Ecto neural progenitor cell (in vitro differentiated cells): ENCODE measurements at regions not wholly inside any gene's neighbourhood (a gene's known extent, or its start where the extent isn't known, plus 50 kb on each side); places are given as distances from the start of the nearest gene placed in this dataset.
"Not testable (repeated sequence)": the region's sequence is repeated elsewhere in the genome, so short reads cannot be mapped to it uniquely, and the experiment has no call there.

Experiments
- DNase-seq: peaks from one replicate; pipeline ENCODE4 v3.0.0-alpha.2; 2018; ENCODE audit warnings: low spot score

GRCh38 chr22:11053403-11054344 lies 4474.3 kb upstream of the OR11H1 start:
- not testable (repeated sequence) for DNase-seq

- DNase-seq: peak; percentile 41
These were observed 4473.3 kb upstream of the OR11H1 start for GRCh38 chr22:11054681-11055080.

GRCh38 chr22:11055176-11055575 lies 4472.8 kb upstream of the OR11H1 start:
- peak; percentile 29 for DNase-seq

- peak; percentile 27 for DNase-seq
These were observed 4469.9 kb upstream of the OR11H1 start for GRCh38 chr22:11057955-11058547.

- DNase-seq: not testable (repeated sequence)
These were observed 4468.9 kb upstream of the OR11H1 start for GRCh38 chr22:11059129-11059528.

GRCh38 chr22:11060797-11061196 lies 4467.2 kb upstream of the OR11H1 start:
- DNase-seq: not testable (repeated sequence)

- DNase-seq: peak; percentile 28
These were observed 4465.5 kb upstream of the OR11H1 start for GRCh38 chr22:11062534-11062933.

GRCh38 chr22:11063022-11063685 lies 4464.8 kb upstream of the OR11H1 start:
- DNase-seq: not testable (repeated sequence)

GRCh38 chr22:11065210-11065609 lies 4462.8 kb upstream of the OR11H1 start:
- DNase-seq: not testable (repeated sequence)

GRCh38 chr22:11065876-11066457 lies 4462.0 kb upstream of the OR11H1 start:
- not testable (repeated sequence) for DNase-seq

- DNase-seq: peak; percentile 45
These were observed 4461.3 kb upstream of the OR11H1 start for GRCh38 chr22:11066458-11067285.

GRCh38 chr22:11067286-11067871 lies 4460.6 kb upstream of the OR11H1 start:
- DNase-seq: peak; percentile 25

GRCh38 chr22:11067937-11068336 lies 4460.1 kb upstream of the OR11H1 start:
- peak; percentile 44 for DNase-seq

- not testable (repeated sequence) for DNase-seq
These were observed 4459.6 kb upstream of the OR11H1 start for GRCh38 chr22:11068406-11068805.
